ENCODE measurements at regions not wholly inside any gene's neighbourhood (a gene's known extent, or its start where the extent isn't known, plus 50 kb on each side); places are given as distances from the start of the nearest gene placed in this dataset.
A peak's percentile ranks its signal among the peaks of the same experiment; 100 is the strongest.

DNA sequence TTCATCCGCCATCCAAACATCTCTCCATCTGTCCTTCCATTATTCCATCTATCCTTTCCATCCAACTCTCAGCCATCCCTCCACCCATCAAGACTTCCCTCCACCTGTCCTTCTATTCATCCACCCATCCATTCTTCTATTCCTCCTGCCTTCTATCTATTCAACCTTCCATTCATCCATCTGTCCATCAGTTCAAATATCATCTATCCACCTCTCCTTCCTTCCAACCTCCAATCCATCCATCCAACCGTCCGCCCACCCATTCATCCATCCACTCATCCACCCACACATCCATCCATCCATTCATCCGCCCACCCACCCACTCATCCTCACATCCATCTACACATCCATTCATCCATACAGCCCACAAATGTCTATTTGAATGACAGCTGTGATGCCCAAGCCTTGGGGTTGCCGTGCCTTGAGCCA, 132.1 kb downstream of the CEBPB start:
- POLR2A ChIA-PET, result no interaction called here
- H2AFZ ChIP-seq (ENCODE audit: low read depth, low read length), result no peak overlapping the region
- intact Hi-C loops (cut with micrococcal nuclease) (no loop called here), in situ Hi-C loops (cut with MboI) (no loop called here)
- TF ChIP-seq ZBED1 (IDR thresholded peaks at IDR 0.05) (no peak), EGR1 (conservative IDR thresholded peaks at IDR 0.05) (peak; percentile 88), ZC3H8 (IDR thresholded peaks at IDR 0.05) (no peak), YBX1 (IDR thresholded peaks at IDR 0.05) (peak; percentile 60; the same call in 1 of the 2 replicates), LARP7 (IDR thresholded peaks at IDR 0.05) (0 out of 2 replicates have a peak, but pooled peaks have one; percentile 47), EHMT2 (IDR thresholded peaks at IDR 0.05) (0 out of 2 replicates have a peak, but pooled peaks have one; percentile 43), PTTG1 (tag; IDR thresholded peaks at IDR 0.05; ENCODE audit: low read depth) (no peak)
- TF ChIP-seq, protein P1, sequence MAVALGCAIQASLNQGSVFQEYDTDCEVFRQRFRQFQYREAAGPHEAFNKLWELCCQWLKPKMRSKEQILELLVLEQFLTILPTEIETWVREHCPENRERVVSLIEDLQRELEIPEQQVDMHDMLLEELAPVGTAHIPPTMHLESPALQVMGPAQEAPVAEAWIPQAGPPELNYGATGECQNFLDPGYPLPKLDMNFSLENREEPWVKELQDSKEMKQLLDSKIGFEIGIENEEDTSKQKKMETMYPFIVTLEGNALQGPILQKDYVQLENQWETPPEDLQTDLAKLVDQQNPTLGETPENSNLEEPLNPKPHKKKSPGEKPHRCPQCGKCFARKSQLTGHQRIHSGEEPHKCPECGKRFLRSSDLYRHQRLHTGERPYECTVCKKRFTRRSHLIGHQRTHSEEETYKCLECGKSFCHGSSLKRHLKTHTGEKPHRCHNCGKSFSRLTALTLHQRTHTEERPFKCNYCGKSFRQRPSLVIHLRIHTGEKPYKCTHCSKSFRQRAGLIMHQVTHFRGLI (CRISPR knock-in tag; IDR thresholded peaks at IDR 0.05), result no peak
- TF ChIP-seq, protein P2, sequence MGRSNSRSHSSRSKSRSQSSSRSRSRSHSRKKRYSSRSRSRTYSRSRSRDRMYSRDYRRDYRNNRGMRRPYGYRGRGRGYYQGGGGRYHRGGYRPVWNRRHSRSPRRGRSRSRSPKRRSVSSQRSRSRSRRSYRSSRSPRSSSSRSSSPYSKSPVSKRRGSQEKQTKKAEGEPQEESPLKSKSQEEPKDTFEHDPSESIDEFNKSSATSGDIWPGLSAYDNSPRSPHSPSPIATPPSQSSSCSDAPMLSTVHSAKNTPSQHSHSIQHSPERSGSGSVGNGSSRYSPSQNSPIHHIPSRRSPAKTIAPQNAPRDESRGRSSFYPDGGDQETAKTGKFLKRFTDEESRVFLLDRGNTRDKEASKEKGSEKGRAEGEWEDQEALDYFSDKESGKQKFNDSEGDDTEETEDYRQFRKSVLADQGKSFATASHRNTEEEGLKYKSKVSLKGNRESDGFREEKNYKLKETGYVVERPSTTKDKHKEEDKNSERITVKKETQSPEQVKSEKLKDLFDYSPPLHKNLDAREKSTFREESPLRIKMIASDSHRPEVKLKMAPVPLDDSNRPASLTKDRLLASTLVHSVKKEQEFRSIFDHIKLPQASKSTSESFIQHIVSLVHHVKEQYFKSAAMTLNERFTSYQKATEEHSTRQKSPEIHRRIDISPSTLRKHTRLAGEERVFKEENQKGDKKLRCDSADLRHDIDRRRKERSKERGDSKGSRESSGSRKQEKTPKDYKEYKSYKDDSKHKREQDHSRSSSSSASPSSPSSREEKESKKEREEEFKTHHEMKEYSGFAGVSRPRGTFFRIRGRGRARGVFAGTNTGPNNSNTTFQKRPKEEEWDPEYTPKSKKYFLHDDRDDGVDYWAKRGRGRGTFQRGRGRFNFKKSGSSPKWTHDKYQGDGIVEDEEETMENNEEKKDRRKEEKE (IDR thresholded peaks at IDR 0.05; ENCODE audit: borderline replicate concordance in 1 of 2, control insufficient read depth in 1 of 2, low read depth in 2 of 2, low read length in 1 of 2), result 0 out of 4 replicates have a peak, but pooled peaks of 1 of the 2 experiments have one; percentile 54
- TF ChIP-seq, protein P3, sequence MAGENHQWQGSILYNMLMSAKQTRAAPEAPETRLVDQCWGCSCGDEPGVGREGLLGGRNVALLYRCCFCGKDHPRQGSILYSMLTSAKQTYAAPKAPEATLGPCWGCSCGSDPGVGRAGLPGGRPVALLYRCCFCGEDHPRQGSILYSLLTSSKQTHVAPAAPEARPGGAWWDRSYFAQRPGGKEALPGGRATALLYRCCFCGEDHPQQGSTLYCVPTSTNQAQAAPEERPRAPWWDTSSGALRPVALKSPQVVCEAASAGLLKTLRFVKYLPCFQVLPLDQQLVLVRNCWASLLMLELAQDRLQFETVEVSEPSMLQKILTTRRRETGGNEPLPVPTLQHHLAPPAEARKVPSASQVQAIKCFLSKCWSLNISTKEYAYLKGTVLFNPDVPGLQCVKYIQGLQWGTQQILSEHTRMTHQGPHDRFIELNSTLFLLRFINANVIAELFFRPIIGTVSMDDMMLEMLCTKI (IDR thresholded peaks at IDR 0.05; ENCODE audit: partially characterized antibody), result no peak
- FAIRE-seq, result no peak
- H3K9ac ChIP-seq (ENCODE audit: insufficient read depth in 1 of 2, low read depth in 2 of 2, low read length in 2 of 2), result no peak overlapping the region
- 0 out of 2 replicates have a peak, but pooled peaks cover 4% of the 10 kb centered on the region for H3K9me3 ChIP-seq (replicated peaks; ENCODE audit: control insufficient read depth, insufficient read depth, low read depth, low read length)
- no peak for DNase-seq (ENCODE audit: extremely low read depth in 1 of 4, low spot score in 3 of 4)
- H3K27ac ChIP-seq (ENCODE audit: extremely low read depth, low read depth, low read length), result no peak overlapping the region
- H4K20me1 ChIP-seq (replicated peaks; ENCODE audit: control insufficient read depth, insufficient read depth, low read length), result no peaks in the 10 kb centered on the region
- no peaks in the 10 kb centered on the region for H3K36me3 ChIP-seq (ENCODE audit: control insufficient read depth, insufficient read depth, low read length)
- no TSS peak for BruUV-seq (replicated peaks)
- CTCF ChIA-PET (ENCODE audit: low intra/inter-chr PET ratio), result no interaction called here
- H3K9me1 ChIP-seq (ENCODE audit: control insufficient read depth, insufficient read depth, low read length), result no peaks in the 10 kb centered on the region
- no peak overlapping the region for H3K4me3 ChIP-seq
- no peak overlapping the region for H3K4me2 ChIP-seq (ENCODE audit: insufficient read depth, low read length)
- H3K4me1 ChIP-seq (replicated peaks in 1 of 2; ENCODE audit: control insufficient read depth in 2 of 2, insufficient read depth in 2 of 2, low read length in 2 of 2), result peaks cover 20 to 27% of the 10 kb centered on the region in 2 experiments
- ATAC-seq, result no peak
- WGBS (ENCODE audit: insufficient coverage, low coverage, missing lambda C conversion rate), result 52% methylated on average over 5 of the region's 5 CpGs
- no peaks in the 10 kb centered on the region for H3K27me3 ChIP-seq (ENCODE audit: control insufficient read depth in 2 of 2, insufficient read depth in 2 of 2, low read length in 2 of 2)
- H3K79me2 ChIP-seq (ENCODE audit: control insufficient read depth, insufficient read depth, low read length), result no peaks in the 10 kb centered on the region

All from K562 (cell line).